Neural progenitor cell (in vitro differentiated cells): ENCODE measurements at regions not wholly inside any gene's neighbourhood (a gene's known extent, or its start where the extent isn't known, plus 50 kb on each side); places are given as distances from the start of the nearest gene placed in this dataset.

Experiments
- DNase-seq: peaks from one replicate; pipeline ENCODE4 v3.0.0-alpha.2; 2016; ENCODE audit warnings: low spot score
- H2AFZ ChIP-seq: fragments of 200-600 bp; sonication (generic); replicated peaks from 2 replicates; pipeline ENCODE4 v1.6.1; 2016; ENCODE audit warnings: antibody characterized with exemption
- H3F3A ChIP-seq: fragments of 200-600 bp; sonication (generic); 2 replicates; pipeline ENCODE4 v1.6.1; 2016; ENCODE audit warnings: antibody characterized with exemption, low read depth
- H3K27ac ChIP-seq: fragments of 200-600 bp; sonication (generic); 2 replicates; pipeline ENCODE4 v1.5.1; 2016; ENCODE audit warnings: mild to moderate bottlenecking
- H3K27me3 ChIP-seq: fragments of 200-600 bp; sonication (generic); 2 replicates; pipeline ENCODE4 v1.6.1; 2016; ENCODE audit warnings: mild to moderate bottlenecking, moderate library complexity
- H3K36me3 ChIP-seq: fragments of 200-600 bp; sonication (generic); 2 replicates; pipeline ENCODE4 v1.5.1; 2016
- H3K4me1 ChIP-seq: fragments of 200-600 bp; sonication (generic); 2 replicates; pipeline ENCODE4 v1.6.1; 2016; ENCODE audit warnings: mixed run types
- H3K4me2 ChIP-seq: fragments of 200-600 bp; sonication (generic); 2 replicates; pipeline ENCODE4 v1.6.1; 2016
- H3K4me3 ChIP-seq: fragments of 200-600 bp; sonication (generic); 2 replicates; pipeline ENCODE4 v1.5.1; 2016
- H3K79me2 ChIP-seq: fragments of 200-600 bp; sonication (generic); 2 replicates; pipeline ENCODE4 v1.6.1; 2016; ENCODE audit warnings: low read depth
- H3K9ac ChIP-seq: fragments of 200-600 bp; sonication (generic); 2 replicates; pipeline ENCODE4 v1.6.1; 2016
- H3K9me3 ChIP-seq: fragments of 200-600 bp; sonication (generic); 2 replicates; pipeline ENCODE4 v1.5.1; 2016; ENCODE audit warnings: low read depth
- H4K20me1 ChIP-seq: fragments of 200-600 bp; sonication (generic); 2 replicates; pipeline ENCODE4 v1.6.1; 2016; ENCODE audit warnings: low read depth
- H3K27ac Mint-ChIP-seq: 3 replicates; pipeline ENCODE4 v1.8.0; 2021; ENCODE audit warnings: mixed read lengths
- H3K27me3 Mint-ChIP-seq: 2 replicates; pipeline ENCODE4 v1.8.0; 2022; ENCODE audit warnings: low read depth, mild to moderate bottlenecking, inconsistent platforms, moderate library complexity, mixed read lengths; ENCODE audit not compliant: insufficient read depth
- H3K36me3 Mint-ChIP-seq: 3 replicates; pipeline ENCODE4 v1.8.0; 2021; ENCODE audit warnings: mixed read lengths
- H3K4me1 Mint-ChIP-seq: 3 replicates; pipeline ENCODE4 v1.8.0; 2021; ENCODE audit warnings: mixed read lengths
- H3K4me3 Mint-ChIP-seq: 3 replicates; pipeline ENCODE4 v1.8.0; 2021; ENCODE audit warnings: mild to moderate bottlenecking, moderate library complexity, mixed read lengths
- H3K9me3 Mint-ChIP-seq: 3 replicates; pipeline ENCODE4 v1.8.0; 2020; ENCODE audit warnings: mixed read lengths
- EZH2 ChIP-seq: fragments of 200-600 bp; sonication (generic); IDR thresholded peaks from 2 replicates; pipeline ENCODE4 v1.6.1; 2017; ENCODE audit warnings: antibody characterized with exemption, mild to moderate bottlenecking, moderate library complexity
- EZH2phosphoT487 ChIP-seq: fragments of 200-600 bp; sonication (generic); IDR thresholded peaks from 2 replicates; pipeline ENCODE4 v1.6.1; 2017; ENCODE audit warnings: antibody characterized with exemption
- TF ChIP-seq, protein P1 (sequence below): fragments of 200-600 bp; sonication (generic); IDR thresholded peaks from 2 replicates; pipeline ENCODE4 v1.5.1; 2017; ENCODE audit warnings: antibody characterized with exemption, mild to moderate bottlenecking

DNA sequence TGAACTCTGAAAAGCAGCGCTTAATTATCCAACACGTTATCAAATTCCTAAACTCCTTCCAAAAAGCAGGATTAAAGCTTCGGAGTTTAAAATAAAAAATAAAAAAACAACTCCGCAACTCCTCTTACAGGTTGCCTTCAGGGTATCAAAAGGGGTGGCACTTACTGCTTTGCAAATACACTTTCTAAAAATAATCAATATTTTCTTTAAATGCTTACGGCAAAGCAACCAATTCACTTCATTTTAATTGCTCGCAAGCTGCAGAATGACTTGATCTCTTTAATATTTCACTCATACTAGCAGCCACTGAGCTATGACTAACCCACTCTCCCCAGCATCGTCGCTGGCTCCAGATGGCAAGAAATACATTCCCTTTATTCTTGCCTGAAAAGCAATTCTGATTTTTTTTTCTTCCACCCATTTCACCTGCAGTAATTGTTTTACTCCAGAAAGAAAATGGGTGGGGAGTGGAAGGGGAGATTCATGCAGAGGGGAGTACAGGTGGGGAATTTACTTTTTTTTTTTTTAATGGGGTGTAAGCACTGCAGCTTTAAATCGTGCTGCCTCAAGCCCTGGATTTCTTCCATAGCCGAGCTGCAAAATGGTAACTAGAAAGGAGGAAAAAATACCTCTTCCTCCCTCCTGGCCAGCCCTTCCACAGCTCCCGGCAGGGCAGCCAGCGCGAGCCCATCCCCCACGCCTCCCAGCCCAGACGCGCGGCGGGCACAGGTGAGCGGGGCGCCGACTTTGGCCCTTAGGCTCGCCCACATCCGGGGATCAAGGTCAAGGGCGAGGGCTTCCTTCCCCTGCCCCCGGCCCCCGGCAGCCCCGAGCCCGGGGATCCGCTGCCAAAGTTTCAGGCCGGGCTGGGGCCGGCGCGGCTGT, 54.2 kb upstream of the FHIP2A start:
- no peaks in the 10 kb centered on the region for H3K79me2 ChIP-seq
- no peaks in the 10 kb centered on the region for H3K36me3 ChIP-seq
- H3K9me3 ChIP-seq = no peaks in the 10 kb centered on the region
- Mint-ChIP-seq H3K4me1 (peaks cover 7% of the 10 kb centered on the region), H3K27me3 (peaks cover 31% of the 10 kb centered on the region), H3K9me3 (no peaks in the 10 kb centered on the region), H3K36me3 (no peaks in the 10 kb centered on the region), H3K4me3 (peak overlapping the region; percentile 91), H3K27ac (no peak overlapping the region)
- TF ChIP-seq EZH2 (peak; percentile 51), EZH2phosphoT487 (no peak)
- TF ChIP-seq, protein P1, sequence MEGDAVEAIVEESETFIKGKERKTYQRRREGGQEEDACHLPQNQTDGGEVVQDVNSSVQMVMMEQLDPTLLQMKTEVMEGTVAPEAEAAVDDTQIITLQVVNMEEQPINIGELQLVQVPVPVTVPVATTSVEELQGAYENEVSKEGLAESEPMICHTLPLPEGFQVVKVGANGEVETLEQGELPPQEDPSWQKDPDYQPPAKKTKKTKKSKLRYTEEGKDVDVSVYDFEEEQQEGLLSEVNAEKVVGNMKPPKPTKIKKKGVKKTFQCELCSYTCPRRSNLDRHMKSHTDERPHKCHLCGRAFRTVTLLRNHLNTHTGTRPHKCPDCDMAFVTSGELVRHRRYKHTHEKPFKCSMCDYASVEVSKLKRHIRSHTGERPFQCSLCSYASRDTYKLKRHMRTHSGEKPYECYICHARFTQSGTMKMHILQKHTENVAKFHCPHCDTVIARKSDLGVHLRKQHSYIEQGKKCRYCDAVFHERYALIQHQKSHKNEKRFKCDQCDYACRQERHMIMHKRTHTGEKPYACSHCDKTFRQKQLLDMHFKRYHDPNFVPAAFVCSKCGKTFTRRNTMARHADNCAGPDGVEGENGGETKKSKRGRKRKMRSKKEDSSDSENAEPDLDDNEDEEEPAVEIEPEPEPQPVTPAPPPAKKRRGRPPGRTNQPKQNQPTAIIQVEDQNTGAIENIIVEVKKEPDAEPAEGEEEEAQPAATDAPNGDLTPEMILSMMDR = no peak
- H3K4me3 ChIP-seq = peak overlapping the region; percentile 58
- peaks cover 8% of the 10 kb centered on the region for H3K4me1 ChIP-seq
- H3K27me3 ChIP-seq = peaks cover 69% of the 10 kb centered on the region
- peak; percentile 27 for DNase-seq
- no peak overlapping the region for H3K27ac ChIP-seq
- H3K4me2 ChIP-seq = peak overlapping the region; percentile 98
- H3K9ac ChIP-seq = no peak overlapping the region
- no peaks in the 10 kb centered on the region for H3F3A ChIP-seq
- H4K20me1 ChIP-seq = peaks cover 13% of the 10 kb centered on the region
- H2AFZ ChIP-seq = no peak overlapping the region

DNA sequence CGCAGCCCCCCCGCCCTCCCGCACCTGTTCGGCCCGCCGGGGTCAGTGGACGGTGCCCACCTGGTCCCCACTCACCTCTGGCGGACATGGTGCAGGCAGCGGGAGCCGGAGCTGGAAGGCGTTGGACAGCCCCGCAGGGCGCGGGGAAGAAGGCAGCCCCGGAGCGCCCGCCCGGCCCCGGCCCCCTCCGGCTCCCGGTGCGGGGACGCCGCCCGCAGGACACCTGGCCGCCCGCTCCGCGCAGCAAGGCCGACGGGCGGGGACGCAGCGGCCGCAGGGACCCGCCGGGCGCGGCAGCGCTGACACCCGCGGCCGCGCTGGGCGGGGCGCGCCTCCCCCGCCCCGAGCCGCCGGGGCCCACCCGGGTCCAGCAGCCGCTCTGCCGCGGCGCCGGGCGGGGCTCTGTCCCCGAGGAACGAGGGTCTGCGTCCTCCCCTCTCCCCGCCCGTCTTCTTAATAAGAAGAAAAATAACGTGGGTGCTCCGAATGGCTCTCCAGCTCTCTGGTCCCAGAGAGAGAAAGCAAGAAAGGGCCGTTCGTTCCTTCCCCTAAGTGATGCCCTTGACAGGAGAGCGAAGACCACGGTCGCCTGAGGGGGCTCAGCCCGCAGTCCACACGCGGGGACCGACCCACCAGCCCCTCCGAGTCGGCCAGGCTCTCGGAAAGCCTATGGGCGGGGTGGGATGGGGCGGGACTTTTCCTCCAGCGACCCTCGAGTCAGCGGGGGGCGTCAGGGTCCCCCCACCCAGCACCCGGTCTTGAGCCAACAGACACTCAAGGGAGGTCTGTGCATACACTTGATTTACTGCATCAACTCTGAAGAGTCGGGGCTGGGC, 53.4 kb upstream of the FHIP2A start:
- H3K27me3 Mint-ChIP-seq = peaks cover 31% of the 10 kb centered on the region
- peaks cover 69% of the 10 kb centered on the region for H3K27me3 ChIP-seq
- H3K4me2 ChIP-seq = peak overlapping the region; percentile 98
- no peaks in the 10 kb centered on the region for H3K79me2 ChIP-seq
- H3K27ac Mint-ChIP-seq = no peak overlapping the region
- TF ChIP-seq EZH2 = peak; percentile 3
- peak; percentile 85 for TF ChIP-seq EZH2phosphoT487
- TF ChIP-seq, protein P1 = no peak
- no peaks in the 10 kb centered on the region for H3F3A ChIP-seq
- H3K36me3 ChIP-seq = no peaks in the 10 kb centered on the region
- H3K27ac ChIP-seq = no peak overlapping the region
- peaks cover 7% of the 10 kb centered on the region for H3K4me1 Mint-ChIP-seq
- H2AFZ ChIP-seq = no peak overlapping the region
- no peaks in the 10 kb centered on the region for H3K36me3 Mint-ChIP-seq
- peaks cover 8% of the 10 kb centered on the region for H3K4me1 ChIP-seq
- peak overlapping the region; percentile 86 for H3K4me3 Mint-ChIP-seq
- peaks cover 13% of the 10 kb centered on the region for H4K20me1 ChIP-seq
- no peak overlapping the region for H3K9ac ChIP-seq
- DNase-seq = peak; percentile 46
- H3K4me3 ChIP-seq = peak overlapping the region; percentile 58
- H3K9me3 ChIP-seq = no peaks in the 10 kb centered on the region
- no peaks in the 10 kb centered on the region for H3K9me3 Mint-ChIP-seq

GRCh38 chr10:114770009-114770408, 51.6 kb upstream of the FHIP2A start:
- Mint-ChIP-seq H3K4me3 (no peak overlapping the region), H3K27ac (no peak overlapping the region), H3K36me3 (no peaks in the 10 kb centered on the region), H3K4me1 (peaks cover 7% of the 10 kb centered on the region), H3K27me3 (peaks cover 33% of the 10 kb centered on the region), H3K9me3 (no peaks in the 10 kb centered on the region)
- Histone ChIP-seq H3K36me3 (no peaks in the 10 kb centered on the region), H2AFZ (no peak overlapping the region), H3K9me3 (no peaks in the 10 kb centered on the region), H3F3A (no peaks in the 10 kb centered on the region), H3K4me1 (peaks cover 8% of the 10 kb centered on the region), H3K79me2 (no peaks in the 10 kb centered on the region), H3K27ac (no peak overlapping the region), H3K4me3 (no peak overlapping the region), H3K4me2 (no peak overlapping the region), H3K27me3 (peaks cover 69% of the 10 kb centered on the region), H3K9ac (no peak overlapping the region), H4K20me1 (peaks cover 13% of the 10 kb centered on the region)
- DNase-seq = no peak
- TF ChIP-seq EZH2phosphoT487 = no peak
- TF ChIP-seq, protein P1 = no peak
- TF ChIP-seq EZH2 = no peak
